ENCODE measurements at regions not wholly inside any gene's neighbourhood (a gene's known extent, or its start where the extent isn't known, plus 50 kb on each side); places are given as distances from the start of the nearest gene placed in this dataset.
A peak's percentile ranks its signal among the peaks of the same experiment; 100 is the strongest.

DNA sequence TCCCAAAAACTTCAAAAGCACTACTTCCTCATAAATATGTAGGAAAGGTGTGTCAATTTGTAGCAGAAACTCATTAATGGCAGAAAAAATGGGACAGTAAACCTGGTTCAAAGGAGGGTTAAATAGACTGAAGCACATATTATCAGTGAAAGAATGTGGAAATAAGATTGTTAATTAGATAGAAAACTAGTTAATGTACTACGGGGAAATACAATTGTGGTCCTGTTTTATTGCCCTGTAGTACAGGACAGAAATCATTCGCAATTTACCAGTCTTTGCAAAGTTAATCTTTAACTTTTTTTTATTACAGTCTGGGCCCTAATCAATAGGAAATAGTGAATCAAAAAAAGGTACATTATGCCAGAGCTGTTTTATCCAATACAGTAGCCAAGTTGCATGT is 82.0 kb upstream of the PAK5 start:
- no peak for DNase-seq (ENCODE audit: low read depth in 1 of 2, low spot score in 1 of 2)

DNA sequence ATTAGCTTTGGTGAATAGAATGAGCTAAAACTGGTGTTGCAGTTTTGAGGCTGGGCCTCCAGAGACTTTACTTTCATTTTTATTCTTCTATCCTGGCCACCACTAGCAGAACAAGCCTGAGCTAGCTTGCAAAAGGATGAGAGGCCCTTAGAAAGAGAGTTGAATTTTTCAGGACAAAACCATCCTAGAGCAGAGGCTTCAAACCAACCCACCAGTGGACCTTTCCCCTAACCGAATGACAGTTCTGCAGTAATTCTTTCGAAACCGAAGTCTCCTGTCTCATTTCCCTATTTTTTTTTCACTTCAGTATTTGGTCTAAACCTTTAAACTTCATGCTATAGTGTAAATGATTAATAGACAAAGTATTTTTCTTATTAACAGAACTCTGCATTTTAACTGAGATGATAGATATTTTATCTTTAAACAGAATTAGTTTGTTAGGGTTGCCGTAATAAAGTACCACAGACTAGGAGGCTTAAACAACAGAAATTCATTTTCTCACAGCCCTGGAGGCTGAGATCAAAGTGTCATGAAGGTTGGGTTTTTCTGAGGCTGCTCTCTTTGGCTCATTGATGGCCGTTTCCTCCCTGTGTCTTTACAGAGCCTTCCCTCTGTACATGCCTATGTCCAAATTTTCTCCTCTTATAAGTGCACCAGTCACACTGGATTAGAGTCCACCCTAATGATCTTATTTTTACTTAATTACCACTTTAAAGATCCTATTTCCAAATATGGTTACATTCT is 80.6 kb upstream of the PAK5 start:
- DNase-seq (ENCODE audit: low read depth in 1 of 2, low spot score in 1 of 2) = no peak

GRCh38 chr20:9918348-9918747 is 79.5 kb upstream of the PAK5 start:
- no peak for DNase-seq (ENCODE audit: low read depth in 1 of 2, low spot score in 1 of 2)

GRCh38 chr20:9916761-9917160 is 77.9 kb upstream of the PAK5 start:
- no peak for DNase-seq (ENCODE audit: low read depth in 1 of 2, low spot score in 1 of 2)

DNA sequence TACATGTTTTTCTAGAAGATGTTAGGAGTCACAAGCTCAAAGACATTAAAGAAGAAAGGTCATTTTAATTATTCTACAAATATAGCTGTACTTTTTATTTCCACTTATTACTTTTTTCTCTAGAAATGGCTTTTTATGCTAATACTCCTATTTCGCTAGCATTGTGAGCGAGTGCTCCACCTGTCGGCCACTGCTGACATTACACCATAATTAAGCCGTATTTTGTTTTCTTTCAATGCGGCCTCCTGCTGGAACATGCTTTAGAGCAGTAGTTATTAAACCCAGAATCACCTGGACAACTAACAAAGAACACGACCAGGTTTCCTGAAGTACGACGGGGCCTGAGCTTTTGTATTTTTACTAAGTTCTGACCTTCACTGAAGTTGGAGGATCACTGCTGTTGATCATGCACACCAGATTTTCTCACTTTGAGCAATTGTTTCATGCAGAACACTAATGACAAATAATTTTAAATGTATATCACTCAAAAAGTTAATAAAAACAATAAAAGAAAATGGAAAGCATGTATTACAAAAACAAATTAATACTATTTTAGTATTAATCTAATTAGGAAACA is 74.1 kb upstream of the PAK5 start:
- DNase-seq (ENCODE audit: low read depth in 1 of 2, low spot score in 1 of 2) = peak in 1 of 2 donors; percentile 3

DNA sequence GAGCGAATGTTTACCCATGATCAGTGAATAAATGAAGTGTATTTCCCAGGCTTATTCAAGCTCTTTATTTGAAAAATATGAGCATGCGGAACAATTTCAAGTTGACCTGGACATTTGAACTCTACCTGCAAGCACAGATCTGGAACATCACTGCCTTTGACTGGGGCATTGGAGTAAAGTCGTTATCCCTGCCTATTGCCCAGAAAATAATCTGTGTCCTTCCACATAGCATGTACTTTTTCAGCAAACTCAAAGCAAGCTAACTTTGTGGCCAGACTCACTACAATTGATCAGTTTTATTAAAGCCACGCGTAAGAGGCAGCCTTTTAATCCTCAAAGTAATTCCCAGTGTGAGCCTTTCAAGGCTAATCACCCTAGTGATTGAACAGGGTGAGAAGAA is 73.4 kb upstream of the PAK5 start:
- no peak for DNase-seq (ENCODE audit: low read depth in 1 of 2, low spot score in 1 of 2)

GRCh38 chr20:9911519-9911918 is 72.6 kb upstream of the PAK5 start:
- no peak for DNase-seq (ENCODE audit: low read depth in 1 of 2, low spot score in 1 of 2)

GRCh38 chr20:9909167-9909566 is 70.3 kb upstream of the PAK5 start:
- DNase-seq (ENCODE audit: low read depth in 1 of 2, low spot score in 1 of 2) = no peak

GRCh38 chr20:9903048-9903655 is 64.3 kb upstream of the PAK5 start:
- DNase-seq (ENCODE audit: low read depth in 1 of 2, low spot score in 1 of 2) = no peak

- no peak for DNase-seq (ENCODE audit: low read depth in 1 of 2, low spot score in 1 of 2)
These were observed 50.5 kb upstream of the PAK5 start for GRCh38 chr20:9889270-9889981.

All from activated CD4-positive, alpha-beta T cell treated with anti-CD3 and anti-CD28 coated beads, Interleukin-2, amount 50 U/mL, for 24 hours (primary cell).